ENCODE measurements at regions not wholly inside any gene's neighbourhood (a gene's known extent, or its start where the extent isn't known, plus 50 kb on each side); places are given as distances from the start of the nearest gene placed in this dataset.
"Not testable (repeated sequence)": the region's sequence is repeated elsewhere in the genome, so short reads cannot be mapped to it uniquely, and the experiment has no call there.

DNA sequence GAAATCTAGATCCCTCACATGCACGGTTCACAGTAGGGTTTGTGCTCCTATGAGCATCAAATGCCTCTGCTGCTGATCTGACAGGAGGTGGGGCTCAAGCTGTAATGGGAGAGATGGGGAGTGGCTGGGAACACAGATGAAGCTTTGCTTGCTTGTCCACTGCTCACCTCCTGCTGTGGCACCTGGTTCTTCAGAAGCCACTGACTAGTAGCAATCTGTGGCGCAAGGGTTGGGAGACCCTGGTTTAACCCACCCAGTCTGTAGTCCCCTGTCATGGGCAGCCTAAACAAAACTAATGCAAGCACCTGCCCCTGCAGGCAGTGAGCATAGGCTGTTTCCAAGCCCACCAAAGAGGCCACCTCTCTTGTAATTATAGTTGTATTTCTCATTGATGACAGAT is 116.6 kb downstream of the SHOX start:
- peaks cover 0 to 9% (median 3%) of the 10 kb centered on the region in 3 donors for H3K9me3 ChIP-seq (ENCODE audit: control insufficient read depth in 3 of 3, low read length in 3 of 3)
- H3K27me3 ChIP-seq (ENCODE audit: control insufficient read depth in 3 of 3, insufficient read depth in 3 of 3, low read length in 3 of 3): peaks cover 0 to 5% (median 0%) of the 10 kb centered on the region in 3 donors
- H3K27ac ChIP-seq (ENCODE audit: low read depth, low read length): no peak overlapping the region
- H3K4me3 ChIP-seq (ENCODE audit: low read length in 3 of 3): no peak overlapping the region
- H3K36me3 ChIP-seq (ENCODE audit: control insufficient read depth in 3 of 3, insufficient read depth in 3 of 3, low read length in 3 of 3): no peaks in the 10 kb centered on the region
- H3K9ac ChIP-seq (ENCODE audit: low read depth in 1 of 3, low read length in 3 of 3): no peak overlapping the region
- H3K4me1 ChIP-seq (ENCODE audit: control insufficient read depth in 3 of 3, insufficient read depth in 3 of 3, low read length in 3 of 3): no peaks in the 10 kb centered on the region

DNA sequence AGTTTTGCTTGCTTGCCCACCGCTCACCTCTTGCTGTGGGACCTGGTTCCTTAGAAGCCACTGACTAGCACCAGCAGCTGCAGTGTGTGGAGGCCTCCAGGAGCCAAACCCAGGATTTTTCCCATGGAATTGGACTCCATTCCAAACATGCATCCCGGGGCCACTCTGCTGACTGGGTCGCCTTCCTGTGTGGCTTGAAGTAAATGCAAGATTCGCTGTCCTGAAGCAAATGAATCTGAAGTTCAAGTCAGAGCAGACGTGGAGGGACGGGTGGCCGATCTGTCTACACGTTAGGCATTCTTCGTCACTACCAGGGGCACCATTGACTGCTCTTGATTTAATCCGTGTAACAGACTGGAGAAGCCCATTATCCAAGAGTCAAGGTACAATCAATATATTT is 109.0 kb downstream of the SHOX start:
- no peak overlapping the region for H3K4me3 ChIP-seq (ENCODE audit: low read length in 3 of 3)
- H3K27me3 ChIP-seq (ENCODE audit: control insufficient read depth in 3 of 3, insufficient read depth in 3 of 3, low read length in 3 of 3): peaks cover 0 to 6% (median 0%) of the 10 kb centered on the region in 3 donors
- no peaks in the 10 kb centered on the region for H3K4me1 ChIP-seq (ENCODE audit: control insufficient read depth in 3 of 3, insufficient read depth in 3 of 3, low read length in 3 of 3)
- H3K9ac ChIP-seq (ENCODE audit: low read depth in 1 of 3, low read length in 3 of 3): no peak overlapping the region
- no peak overlapping the region for H3K27ac ChIP-seq (ENCODE audit: low read depth, low read length)
- no peaks in the 10 kb centered on the region for H3K36me3 ChIP-seq (ENCODE audit: control insufficient read depth in 3 of 3, insufficient read depth in 3 of 3, low read length in 3 of 3)
- H3K9me3 ChIP-seq (ENCODE audit: control insufficient read depth in 3 of 3, low read length in 3 of 3): peaks cover 0 to 2% (median 0%) of the 10 kb centered on the region in 3 donors

GRCh38 chrX:737021-737420 is 106.4 kb downstream of the SHOX start:
- not testable (repeated sequence) for H3K4me3 ChIP-seq (ENCODE audit: low read length in 3 of 3); H3K27ac ChIP-seq (ENCODE audit: low read depth, low read length); H3K36me3 ChIP-seq (ENCODE audit: control insufficient read depth in 3 of 3, insufficient read depth in 3 of 3, low read length in 3 of 3); H3K27me3 ChIP-seq (ENCODE audit: control insufficient read depth in 3 of 3, insufficient read depth in 3 of 3, low read length in 3 of 3); H3K4me1 ChIP-seq (ENCODE audit: control insufficient read depth in 3 of 3, insufficient read depth in 3 of 3, low read length in 3 of 3); H3K9ac ChIP-seq (ENCODE audit: low read depth in 1 of 3, low read length in 3 of 3); H3K9me3 ChIP-seq (ENCODE audit: control insufficient read depth in 3 of 3, low read length in 3 of 3)

GRCh38 chrX:734362-734761 is 103.8 kb downstream of the SHOX start:
- Histone ChIP-seq H3K9me3 (ENCODE audit: control insufficient read depth in 3 of 3, low read length in 3 of 3) (peaks cover 0 to 2% (median 0%) of the 10 kb centered on the region in 3 donors), H3K4me3 (ENCODE audit: low read length in 3 of 3) (no peak overlapping the region), H3K36me3 (ENCODE audit: control insufficient read depth in 3 of 3, insufficient read depth in 3 of 3, low read length in 3 of 3) (no peaks in the 10 kb centered on the region), H3K27me3 (ENCODE audit: control insufficient read depth in 3 of 3, insufficient read depth in 3 of 3, low read length in 3 of 3) (peaks cover 0 to 6% (median 0%) of the 10 kb centered on the region in 3 donors), H3K4me1 (ENCODE audit: control insufficient read depth in 3 of 3, insufficient read depth in 3 of 3, low read length in 3 of 3) (no peaks in the 10 kb centered on the region), H3K9ac (ENCODE audit: low read depth in 1 of 3, low read length in 3 of 3) (no peak overlapping the region), H3K27ac (ENCODE audit: low read depth, low read length) (no peak overlapping the region)

- no peaks in the 10 kb centered on the region for H3K36me3 ChIP-seq (ENCODE audit: control insufficient read depth in 3 of 3, insufficient read depth in 3 of 3, low read length in 3 of 3)
- H3K4me1 ChIP-seq (ENCODE audit: control insufficient read depth in 3 of 3, insufficient read depth in 3 of 3, low read length in 3 of 3): no peaks in the 10 kb centered on the region
- H3K9ac ChIP-seq (ENCODE audit: low read depth in 1 of 3, low read length in 3 of 3): no peak overlapping the region
- H3K4me3 ChIP-seq (ENCODE audit: low read length in 3 of 3): no peak overlapping the region
- peaks cover 0 to 2% (median 0%) of the 10 kb centered on the region in 3 donors for H3K9me3 ChIP-seq (ENCODE audit: control insufficient read depth in 3 of 3, low read length in 3 of 3)
- H3K27me3 ChIP-seq (ENCODE audit: control insufficient read depth in 3 of 3, insufficient read depth in 3 of 3, low read length in 3 of 3): peaks cover 0 to 6% (median 0%) of the 10 kb centered on the region in 3 donors
- no peak overlapping the region for H3K27ac ChIP-seq (ENCODE audit: low read depth, low read length)
These were observed 103.4 kb downstream of the SHOX start for GRCh38 chrX:733961-734360.

GRCh38 chrX:729583-730409 is 99.2 kb downstream of the SHOX start:
- no peaks in the 10 kb centered on the region for H3K4me1 ChIP-seq (ENCODE audit: control insufficient read depth in 3 of 3, insufficient read depth in 3 of 3, low read length in 3 of 3)

DNA sequence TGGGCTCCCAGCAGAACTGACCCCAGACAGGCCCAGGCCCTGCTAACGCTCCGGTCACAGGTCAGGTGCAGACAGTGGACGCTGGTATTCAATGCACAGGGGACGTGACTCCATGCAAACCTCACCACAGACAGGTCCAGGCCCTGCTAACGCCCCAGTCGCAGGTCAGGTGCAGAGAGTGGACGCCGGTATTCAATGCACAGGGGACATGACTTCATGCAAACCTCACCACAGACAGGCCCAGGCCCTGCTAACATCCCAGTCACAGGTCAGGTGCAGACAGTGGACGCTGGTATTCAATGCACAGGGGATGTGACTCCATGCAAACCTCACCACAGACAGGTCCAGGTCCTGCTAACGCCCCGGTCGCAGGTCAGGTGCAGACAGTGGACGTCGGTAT is 98.5 kb downstream of the SHOX start:
- H3K9ac ChIP-seq (ENCODE audit: low read depth in 1 of 3, low read length in 3 of 3); H3K4me3 ChIP-seq (ENCODE audit: low read length in 3 of 3); H3K36me3 ChIP-seq (ENCODE audit: control insufficient read depth in 3 of 3, insufficient read depth in 3 of 3, low read length in 3 of 3); H3K9me3 ChIP-seq (ENCODE audit: control insufficient read depth in 3 of 3, low read length in 3 of 3); H3K27me3 ChIP-seq (ENCODE audit: control insufficient read depth in 3 of 3, insufficient read depth in 3 of 3, low read length in 3 of 3); H3K27ac ChIP-seq (ENCODE audit: low read depth, low read length); H3K4me1 ChIP-seq (ENCODE audit: control insufficient read depth in 3 of 3, insufficient read depth in 3 of 3, low read length in 3 of 3): not testable (repeated sequence)

More at GRCh38 chrX:729583-730409, 99.2 kb downstream of the SHOX start:
- no peaks in the 10 kb centered on the region for H3K36me3 ChIP-seq (ENCODE audit: control insufficient read depth in 3 of 3, insufficient read depth in 3 of 3, low read length in 3 of 3)
- H3K27me3 ChIP-seq (ENCODE audit: control insufficient read depth in 3 of 3, insufficient read depth in 3 of 3, low read length in 3 of 3): no peaks in the 10 kb centered on the region
- no peak overlapping the region for H3K9ac ChIP-seq (ENCODE audit: low read depth in 1 of 3, low read length in 3 of 3)
- no peak overlapping the region for H3K27ac ChIP-seq (ENCODE audit: low read depth, low read length)
- H3K4me3 ChIP-seq (ENCODE audit: low read length in 3 of 3): no peak overlapping the region
- no peaks in the 10 kb centered on the region for H3K9me3 ChIP-seq (ENCODE audit: control insufficient read depth in 3 of 3, low read length in 3 of 3)

DNA sequence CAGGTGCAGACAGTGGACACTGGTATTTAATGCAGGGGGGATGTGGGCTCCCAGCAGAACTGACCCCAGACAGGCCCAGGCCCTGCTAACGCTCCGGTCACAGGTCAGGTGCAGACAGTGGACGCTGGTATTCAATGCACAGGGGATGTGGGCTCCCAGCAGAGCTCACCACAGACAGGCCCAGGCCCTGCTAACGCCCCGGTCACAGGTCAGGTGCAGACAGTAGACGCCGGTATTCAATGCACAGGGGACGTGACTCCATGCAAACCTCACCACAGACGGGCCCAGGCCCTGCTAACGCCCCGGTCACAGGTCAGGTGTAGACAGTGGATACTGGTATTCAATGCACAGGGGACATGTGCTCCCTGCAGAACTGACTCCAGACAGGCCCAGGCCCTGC is 98.0 kb downstream of the SHOX start:
- H3K4me1 ChIP-seq (ENCODE audit: control insufficient read depth in 3 of 3, insufficient read depth in 3 of 3, low read length in 3 of 3); H3K4me3 ChIP-seq (ENCODE audit: low read length in 3 of 3); H3K27ac ChIP-seq (ENCODE audit: low read depth, low read length); H3K27me3 ChIP-seq (ENCODE audit: control insufficient read depth in 3 of 3, insufficient read depth in 3 of 3, low read length in 3 of 3); H3K9me3 ChIP-seq (ENCODE audit: control insufficient read depth in 3 of 3, low read length in 3 of 3); H3K9ac ChIP-seq (ENCODE audit: low read depth in 1 of 3, low read length in 3 of 3); H3K36me3 ChIP-seq (ENCODE audit: control insufficient read depth in 3 of 3, insufficient read depth in 3 of 3, low read length in 3 of 3): not testable (repeated sequence)

GRCh38 chrX:727738-728621 is 97.4 kb downstream of the SHOX start:
- Histone ChIP-seq H3K27me3 (ENCODE audit: control insufficient read depth in 3 of 3, insufficient read depth in 3 of 3, low read length in 3 of 3) (no peaks in the 10 kb centered on the region), H3K9me3 (ENCODE audit: control insufficient read depth in 3 of 3, low read length in 3 of 3) (peaks cover 0 to 7% (median 5%) of the 10 kb centered on the region in 3 donors), H3K36me3 (ENCODE audit: control insufficient read depth in 3 of 3, insufficient read depth in 3 of 3, low read length in 3 of 3) (no peaks in the 10 kb centered on the region), H3K27ac (ENCODE audit: low read depth, low read length) (no peak overlapping the region), H3K9ac (ENCODE audit: low read depth in 1 of 3, low read length in 3 of 3) (no peak overlapping the region), H3K4me1 (ENCODE audit: control insufficient read depth in 3 of 3, insufficient read depth in 3 of 3, low read length in 3 of 3) (no peaks in the 10 kb centered on the region), H3K4me3 (ENCODE audit: low read length in 3 of 3) (no peak overlapping the region)

DNA sequence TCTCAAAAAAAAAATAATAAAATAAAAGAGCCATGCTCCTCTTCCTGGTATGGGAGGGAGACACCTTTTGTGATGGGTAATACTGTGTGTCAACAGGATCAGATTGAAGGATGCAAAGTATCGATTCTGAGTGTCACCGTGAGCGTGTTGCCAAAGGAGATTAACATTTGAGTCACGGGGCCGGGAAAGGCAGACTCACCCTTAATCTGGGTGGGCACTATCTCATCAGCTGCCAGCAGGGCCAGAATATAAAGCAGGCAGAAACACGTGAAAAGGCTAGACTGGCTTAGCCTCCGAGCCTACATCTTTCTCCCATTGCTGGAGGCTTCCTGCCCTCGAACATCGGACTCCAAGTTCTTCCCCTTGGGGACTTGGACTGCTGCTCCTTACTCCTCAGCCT is 95.4 kb downstream of the SHOX start:
- Histone ChIP-seq H3K36me3 (ENCODE audit: control insufficient read depth in 3 of 3, insufficient read depth in 3 of 3, low read length in 3 of 3) (no peaks in the 10 kb centered on the region), H3K9ac (ENCODE audit: low read depth in 1 of 3, low read length in 3 of 3) (no peak overlapping the region), H3K4me3 (ENCODE audit: low read length in 3 of 3) (no peak overlapping the region), H3K27ac (ENCODE audit: low read depth, low read length) (no peak overlapping the region), H3K4me1 (ENCODE audit: control insufficient read depth in 3 of 3, insufficient read depth in 3 of 3, low read length in 3 of 3) (no peaks in the 10 kb centered on the region), H3K9me3 (ENCODE audit: control insufficient read depth in 3 of 3, low read length in 3 of 3) (peaks cover 0 to 7% (median 5%) of the 10 kb centered on the region in 3 donors), H3K27me3 (ENCODE audit: control insufficient read depth in 3 of 3, insufficient read depth in 3 of 3, low read length in 3 of 3) (no peaks in the 10 kb centered on the region)

Measured in skeletal muscle tissue (tissue), 3 donors.